GM19324 (cell line): ENCODE measurements at regions not wholly inside any gene's neighbourhood (a gene's known extent, or its start where the extent isn't known, plus 50 kb on each side); places are given as distances from the start of the nearest gene placed in this dataset.

Source experiments
- ATAC-seq: cut with Tn5 transposase; IDR thresholded peaks from one replicate; pipeline ENCODE4 v1.9.1; 2021; ENCODE audit warnings: mild to moderate bottlenecking, moderate library complexity; ENCODE audit not compliant: unreplicated experiment, low FRiP score

GRCh38 chr15:95262866-95263564, 1031.7 kb downstream of the MCTP2 start:
- ATAC-seq, result no peak

- ATAC-seq, result no peak
These were observed 1032.4 kb downstream of the MCTP2 start for GRCh38 chr15:95263751-95264150.

GRCh38 chr15:95265419-95265997, 1034.1 kb downstream of the MCTP2 start:
- ATAC-seq, result no peak

- ATAC-seq, result no peak
These were observed 1035.2 kb downstream of the MCTP2 start for GRCh38 chr15:95266451-95267061.

DNA sequence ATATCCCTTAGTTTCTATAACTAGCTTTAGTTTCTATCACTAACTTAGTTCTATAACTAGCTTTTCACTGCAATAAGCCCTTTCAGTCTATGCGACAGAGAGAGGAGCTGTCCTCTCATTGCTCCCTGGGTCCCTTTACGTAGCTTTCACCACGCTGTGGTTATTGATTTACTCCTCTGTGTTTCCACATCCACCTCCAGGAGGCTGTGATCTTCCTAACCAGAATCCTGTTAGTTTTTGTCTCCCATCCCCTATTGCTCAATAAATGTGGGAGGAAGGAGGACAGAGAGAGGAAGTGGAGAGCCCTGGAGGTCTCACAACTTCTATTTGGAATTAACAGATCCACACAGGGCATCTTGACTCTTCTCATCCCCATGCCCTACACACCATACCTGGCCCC, 1036.1 kb downstream of the MCTP2 start:
- no peak for ATAC-seq

DNA sequence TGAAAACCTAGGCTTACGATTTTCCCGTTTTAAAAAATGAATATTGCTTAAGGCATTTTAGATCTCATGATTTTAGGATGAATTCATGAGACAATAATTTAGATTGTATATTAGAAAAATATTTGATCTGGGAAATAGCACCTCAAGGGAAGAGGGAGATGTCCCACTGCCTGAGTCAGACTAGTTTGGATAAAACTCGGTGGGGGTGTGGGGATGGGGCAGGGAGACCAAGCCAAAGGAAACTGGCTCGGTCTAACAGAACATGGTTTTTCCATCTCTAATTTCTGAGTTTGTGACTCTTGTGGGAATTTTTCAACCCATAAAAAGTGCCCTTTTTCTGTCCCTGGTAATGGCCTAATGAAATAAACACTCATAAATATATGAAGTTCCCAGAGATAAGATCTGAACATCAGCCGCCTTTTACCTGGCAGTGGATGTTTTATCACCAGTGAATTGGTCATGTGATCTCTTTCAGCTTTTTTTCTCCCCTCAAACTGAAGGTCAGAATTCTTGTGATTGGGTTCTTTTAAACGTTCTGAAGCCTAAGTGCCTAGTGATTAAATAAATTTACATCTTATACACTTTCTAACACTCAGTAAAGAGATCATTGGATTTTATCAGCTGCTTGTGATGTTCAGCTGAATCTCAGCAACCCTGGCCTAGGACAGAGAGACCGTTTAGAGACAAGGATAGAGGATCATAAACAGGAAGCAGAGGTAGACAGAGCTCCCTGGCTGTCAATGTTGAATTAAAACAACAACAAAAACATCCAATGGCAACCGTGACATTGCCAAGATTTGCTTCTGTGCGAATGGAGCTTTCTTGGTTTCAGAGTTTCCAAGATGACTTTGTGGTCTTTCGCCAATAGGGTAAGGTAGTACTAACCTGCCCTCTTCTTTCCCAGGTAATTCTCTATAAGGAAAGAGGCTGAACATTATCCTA, 1038.2 kb downstream of the MCTP2 start:
- ATAC-seq, result no peak

DNA sequence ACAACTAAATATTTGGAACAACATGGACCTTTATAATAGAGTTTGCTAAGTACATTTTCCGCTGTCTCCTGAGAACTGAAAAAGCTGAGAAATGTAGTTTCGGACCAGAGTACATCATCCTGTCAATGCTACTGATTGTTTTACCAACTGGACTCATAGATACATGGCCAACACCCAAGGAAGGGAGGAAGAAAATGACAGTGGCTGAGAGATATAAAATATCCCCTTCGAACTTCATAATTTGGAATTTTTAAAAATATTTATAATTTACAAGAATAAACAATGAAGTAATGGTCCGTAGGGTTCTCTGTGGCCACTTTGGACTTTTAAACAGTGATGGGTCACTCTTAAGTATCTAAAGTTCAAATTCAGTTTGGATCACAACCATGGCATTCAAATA, 1042.7 kb downstream of the MCTP2 start:
- ATAC-seq, result no peak

DNA sequence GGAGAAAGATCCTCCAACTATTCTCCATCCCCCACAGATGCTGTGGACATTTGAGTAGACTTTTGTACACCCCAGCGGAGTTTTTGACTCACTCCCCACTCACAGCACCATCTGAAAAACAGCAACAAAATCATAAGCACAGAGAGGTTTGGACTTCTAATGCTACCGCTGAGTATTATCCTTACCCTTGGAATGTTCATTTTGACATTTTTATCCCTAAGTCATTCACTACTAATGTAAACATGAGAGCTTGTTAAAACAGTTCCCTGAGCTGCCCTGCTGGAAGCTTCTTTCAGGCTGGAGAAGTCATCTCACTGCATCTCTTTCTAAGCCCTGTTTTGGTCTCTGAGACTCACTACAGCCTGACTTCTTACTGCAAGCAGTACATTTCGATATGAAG, 1045.9 kb downstream of the MCTP2 start:
- ATAC-seq, result no peak

DNA sequence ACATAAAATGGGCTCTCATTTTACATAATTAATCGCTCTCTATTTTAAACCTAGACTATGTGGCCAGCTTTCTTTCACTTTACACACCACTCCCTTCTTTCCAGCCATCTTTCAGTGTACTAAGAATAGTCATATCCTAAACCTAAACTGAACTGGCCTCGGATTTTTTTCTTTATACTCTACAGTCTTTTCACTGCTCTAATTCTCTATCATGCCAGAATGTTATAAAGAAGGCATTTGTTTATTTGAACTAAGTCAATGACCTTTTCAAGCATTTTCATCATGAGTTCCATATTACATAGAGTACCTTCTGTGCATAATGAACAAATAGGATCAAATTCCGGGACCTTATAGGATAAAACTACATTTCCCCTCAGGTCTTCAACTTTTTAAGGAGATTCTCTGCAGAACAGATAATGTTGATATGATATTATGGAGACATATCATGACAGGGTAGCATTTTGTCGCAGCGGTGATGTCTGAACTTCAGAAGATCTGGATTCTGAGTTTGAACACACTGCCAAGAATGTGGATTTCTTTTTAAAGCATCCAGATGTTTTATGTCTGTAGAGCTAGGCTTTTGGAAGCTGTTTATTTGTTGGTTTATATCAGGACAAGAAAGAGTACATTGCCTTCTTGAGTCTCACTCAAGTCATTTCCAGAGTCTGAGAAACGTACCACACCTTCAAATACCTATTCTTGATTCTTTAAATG, 1047.3 kb downstream of the MCTP2 start:
- ATAC-seq, result no peak

DNA sequence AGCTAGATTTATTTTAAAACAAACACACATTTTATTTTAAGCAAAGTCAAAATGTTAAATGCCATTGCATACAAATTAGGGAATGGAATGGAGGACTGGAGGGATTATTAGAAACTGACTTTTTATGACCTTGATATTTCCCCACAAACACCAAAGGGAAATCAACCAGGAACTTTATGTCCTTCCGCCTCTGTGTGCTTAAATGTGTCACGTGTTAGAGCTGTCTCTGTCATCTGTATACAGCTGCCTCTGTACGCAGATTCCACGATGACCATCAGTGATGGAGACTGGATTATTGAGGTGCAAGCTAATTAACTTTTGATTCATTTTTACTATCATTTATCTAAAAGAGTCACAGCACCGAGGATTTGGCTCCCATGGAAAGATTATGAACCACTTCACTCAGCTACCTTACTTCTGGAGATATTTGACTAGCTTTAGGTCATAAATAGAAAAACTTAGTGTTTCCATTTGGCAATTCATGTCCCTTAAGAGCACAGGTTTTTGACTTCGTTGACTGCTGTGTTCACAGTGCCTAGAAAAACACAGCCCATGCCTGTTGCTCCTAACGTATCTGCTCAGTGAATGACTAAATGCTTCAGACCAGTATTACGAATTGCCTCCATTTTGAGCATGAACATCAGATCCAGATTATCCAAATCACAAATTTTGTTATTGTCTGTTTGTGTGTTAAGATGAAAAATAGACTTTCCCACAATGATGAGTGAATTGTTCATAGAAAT, 1048.1 kb downstream of the MCTP2 start:
- no peak for ATAC-seq

DNA sequence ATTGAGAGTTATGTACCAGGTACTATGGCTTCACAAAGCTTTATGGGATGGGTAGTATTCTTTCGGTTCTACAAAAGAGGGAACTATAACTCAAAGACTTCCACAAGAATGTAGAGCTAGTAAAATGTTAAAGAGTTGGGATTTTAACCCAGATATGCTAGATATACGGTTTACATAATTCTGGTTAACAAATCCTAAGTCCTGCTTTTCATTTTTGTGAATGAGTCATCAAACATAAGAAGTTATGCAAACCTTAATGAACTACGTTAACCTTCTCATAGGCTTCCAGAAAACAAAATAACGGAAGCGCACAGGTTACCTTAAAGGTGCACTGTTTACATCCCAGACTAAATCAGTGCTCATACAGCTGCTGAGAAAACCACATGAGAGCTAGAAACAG, 1049.3 kb downstream of the MCTP2 start:
- no peak for ATAC-seq

DNA sequence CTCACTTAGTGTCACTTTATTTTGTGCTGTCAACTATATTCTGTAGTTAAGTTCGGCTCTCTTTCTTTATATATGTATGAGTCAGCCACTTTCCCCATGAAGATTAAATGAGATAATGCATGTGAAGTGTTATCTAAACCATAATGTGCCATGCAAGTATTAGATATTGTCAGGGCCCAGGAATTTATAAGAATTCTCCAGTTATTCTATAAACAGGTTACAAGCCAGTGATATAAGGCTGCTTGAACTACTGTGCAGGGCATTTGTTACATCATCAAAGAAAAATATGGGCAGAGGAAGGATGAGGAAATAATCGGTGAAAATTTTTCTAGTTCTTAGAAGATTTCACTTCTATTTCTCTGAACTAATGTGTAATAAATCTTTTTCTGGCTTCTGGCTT, 1049.0 kb upstream of the NR2F2 start:
- no peak for ATAC-seq

DNA sequence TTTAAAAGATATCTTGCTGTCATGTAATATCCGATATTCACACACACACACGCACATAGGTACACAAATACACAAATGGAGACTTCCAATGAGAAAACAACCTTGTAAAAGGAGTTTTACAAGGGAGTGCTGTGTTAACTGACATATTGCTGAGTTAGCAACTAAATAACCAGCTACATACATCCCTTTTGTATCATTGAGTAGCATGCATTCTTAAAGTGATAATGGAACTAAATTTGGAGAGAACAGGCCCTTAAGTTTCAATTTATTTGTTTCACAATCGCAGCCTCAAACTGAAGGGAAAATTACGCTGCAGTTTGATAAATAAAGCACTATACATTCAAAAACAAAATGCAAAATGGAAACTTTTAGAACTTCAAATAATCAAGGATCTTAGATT, 1046.0 kb upstream of the NR2F2 start:
- no peak for ATAC-seq

- ATAC-seq, result no peak
These were observed 1045.5 kb upstream of the NR2F2 start for GRCh38 chr15:95284933-95285421.

GRCh38 chr15:95286352-95286880, 1044.1 kb upstream of the NR2F2 start:
- ATAC-seq, result no peak

GRCh38 chr15:95287720-95288103, 1042.8 kb upstream of the NR2F2 start:
- no peak for ATAC-seq

DNA sequence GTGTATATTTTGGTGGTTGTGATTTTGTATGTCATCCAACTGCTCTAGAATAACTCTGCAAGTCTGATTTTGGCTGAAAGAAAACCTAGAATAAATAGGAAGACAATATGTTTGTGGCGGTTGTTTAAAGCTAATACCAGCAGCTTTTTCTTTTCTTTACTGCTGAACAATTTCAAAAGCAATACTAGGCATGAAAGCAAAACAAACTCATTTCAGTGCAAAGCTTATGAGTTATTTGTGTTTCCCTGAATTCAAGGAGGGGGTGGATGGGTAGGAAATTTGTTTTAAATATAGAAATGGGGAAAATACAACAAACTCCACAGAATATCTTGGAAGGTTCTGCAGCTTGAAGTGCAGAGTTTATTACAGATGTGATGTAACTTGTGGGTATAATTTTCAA, 1041.9 kb upstream of the NR2F2 start:
- ATAC-seq, result no peak

GRCh38 chr15:95290176-95290974, 1040.1 kb upstream of the NR2F2 start:
- ATAC-seq, result no peak
